ENCODE measurements at regions not wholly inside any gene's neighbourhood (a gene's known extent, or its start where the extent isn't known, plus 50 kb on each side); places are given as distances from the start of the nearest gene placed in this dataset.

DNA sequence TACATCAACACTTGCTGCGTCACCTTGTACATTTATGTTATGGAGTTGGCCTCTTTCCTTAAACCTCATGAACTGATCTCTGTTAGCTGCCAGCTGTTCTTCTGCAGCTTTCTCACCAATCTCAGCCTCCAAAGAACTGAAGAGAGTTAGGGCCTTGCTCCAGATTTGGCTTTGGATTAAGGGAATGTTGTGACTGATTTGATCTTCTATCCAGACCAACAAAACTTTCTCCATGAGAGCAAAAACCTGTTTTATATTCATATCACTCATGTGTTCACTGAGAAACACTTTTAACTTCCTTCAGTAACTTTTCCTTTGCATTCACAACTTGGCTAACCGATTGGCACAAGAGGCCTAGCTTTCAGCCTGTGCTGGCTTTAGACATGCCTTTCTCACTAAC lies 1156.0 kb upstream of the CADM2 start:
- TF ChIP-seq, protein P1, sequence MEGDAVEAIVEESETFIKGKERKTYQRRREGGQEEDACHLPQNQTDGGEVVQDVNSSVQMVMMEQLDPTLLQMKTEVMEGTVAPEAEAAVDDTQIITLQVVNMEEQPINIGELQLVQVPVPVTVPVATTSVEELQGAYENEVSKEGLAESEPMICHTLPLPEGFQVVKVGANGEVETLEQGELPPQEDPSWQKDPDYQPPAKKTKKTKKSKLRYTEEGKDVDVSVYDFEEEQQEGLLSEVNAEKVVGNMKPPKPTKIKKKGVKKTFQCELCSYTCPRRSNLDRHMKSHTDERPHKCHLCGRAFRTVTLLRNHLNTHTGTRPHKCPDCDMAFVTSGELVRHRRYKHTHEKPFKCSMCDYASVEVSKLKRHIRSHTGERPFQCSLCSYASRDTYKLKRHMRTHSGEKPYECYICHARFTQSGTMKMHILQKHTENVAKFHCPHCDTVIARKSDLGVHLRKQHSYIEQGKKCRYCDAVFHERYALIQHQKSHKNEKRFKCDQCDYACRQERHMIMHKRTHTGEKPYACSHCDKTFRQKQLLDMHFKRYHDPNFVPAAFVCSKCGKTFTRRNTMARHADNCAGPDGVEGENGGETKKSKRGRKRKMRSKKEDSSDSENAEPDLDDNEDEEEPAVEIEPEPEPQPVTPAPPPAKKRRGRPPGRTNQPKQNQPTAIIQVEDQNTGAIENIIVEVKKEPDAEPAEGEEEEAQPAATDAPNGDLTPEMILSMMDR (conservative IDR thresholded peaks at IDR 0.05; ENCODE audit: low read length) = no peak
- no peak for TF ChIP-seq EZH2phosphoT487 (IDR thresholded peaks at IDR 0.05; ENCODE audit: borderline replicate concordance)
